GM13976 (cell line): ENCODE measurements at regions not wholly inside any gene's neighbourhood (a gene's known extent, or its start where the extent isn't known, plus 50 kb on each side); places are given as distances from the start of the nearest gene placed in this dataset.

Source experiments
- DNase-seq: peaks from one replicate; pipeline ENCODE4 v3.0.0; 2012; ENCODE audit warnings: low spot score
- in situ Hi-C: fragments of 300-500 bp; cut with MboI; formaldehyde crosslinking; loops from one replicate; pipeline ENCODE4 v1.12.0; 2022; ENCODE audit warnings: low sequenced_read_pairs, mixed read lengths, inconsistent platforms; ENCODE audit not compliant: unreplicated experiment
- TF ChIP-seq, protein P1 (sequence below): IDR thresholded peaks from 2 replicates; pipeline ENCODE4 v1.5.1; 2012; ENCODE audit warnings: borderline replicate concordance, mild to moderate bottlenecking; ENCODE audit not compliant: insufficient read depth; ENCODE audit errors: extremely low read depth, missing control alignments, control extremely low read depth

DNA sequence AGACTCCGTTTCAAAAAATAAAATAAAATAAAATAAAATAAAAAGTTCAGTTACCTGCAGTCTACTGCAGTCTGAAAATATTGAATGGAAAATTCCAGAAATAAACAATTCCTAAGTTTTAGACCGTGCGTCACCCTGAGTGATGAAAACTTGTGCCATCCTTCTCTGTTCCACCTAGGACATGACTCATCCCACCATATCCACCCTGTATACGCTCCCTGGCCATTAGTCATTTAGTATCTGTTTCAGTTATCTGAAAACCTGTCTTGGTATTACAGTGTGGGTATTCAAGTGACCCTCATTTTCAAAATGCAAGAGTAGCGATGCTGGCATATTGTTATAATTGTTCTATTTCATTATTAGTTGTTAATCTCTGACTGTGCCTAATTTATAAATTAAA, 51.8 kb upstream of the TEX48 start:
- no peak for DNase-seq
- TF ChIP-seq, protein P1, sequence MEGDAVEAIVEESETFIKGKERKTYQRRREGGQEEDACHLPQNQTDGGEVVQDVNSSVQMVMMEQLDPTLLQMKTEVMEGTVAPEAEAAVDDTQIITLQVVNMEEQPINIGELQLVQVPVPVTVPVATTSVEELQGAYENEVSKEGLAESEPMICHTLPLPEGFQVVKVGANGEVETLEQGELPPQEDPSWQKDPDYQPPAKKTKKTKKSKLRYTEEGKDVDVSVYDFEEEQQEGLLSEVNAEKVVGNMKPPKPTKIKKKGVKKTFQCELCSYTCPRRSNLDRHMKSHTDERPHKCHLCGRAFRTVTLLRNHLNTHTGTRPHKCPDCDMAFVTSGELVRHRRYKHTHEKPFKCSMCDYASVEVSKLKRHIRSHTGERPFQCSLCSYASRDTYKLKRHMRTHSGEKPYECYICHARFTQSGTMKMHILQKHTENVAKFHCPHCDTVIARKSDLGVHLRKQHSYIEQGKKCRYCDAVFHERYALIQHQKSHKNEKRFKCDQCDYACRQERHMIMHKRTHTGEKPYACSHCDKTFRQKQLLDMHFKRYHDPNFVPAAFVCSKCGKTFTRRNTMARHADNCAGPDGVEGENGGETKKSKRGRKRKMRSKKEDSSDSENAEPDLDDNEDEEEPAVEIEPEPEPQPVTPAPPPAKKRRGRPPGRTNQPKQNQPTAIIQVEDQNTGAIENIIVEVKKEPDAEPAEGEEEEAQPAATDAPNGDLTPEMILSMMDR = no peak
- in situ Hi-C loops = loop anchor here (10.0 kb wide), 1 partner anchor 49 kb away; the partner anchor contains the start of gene TEX48

DNA sequence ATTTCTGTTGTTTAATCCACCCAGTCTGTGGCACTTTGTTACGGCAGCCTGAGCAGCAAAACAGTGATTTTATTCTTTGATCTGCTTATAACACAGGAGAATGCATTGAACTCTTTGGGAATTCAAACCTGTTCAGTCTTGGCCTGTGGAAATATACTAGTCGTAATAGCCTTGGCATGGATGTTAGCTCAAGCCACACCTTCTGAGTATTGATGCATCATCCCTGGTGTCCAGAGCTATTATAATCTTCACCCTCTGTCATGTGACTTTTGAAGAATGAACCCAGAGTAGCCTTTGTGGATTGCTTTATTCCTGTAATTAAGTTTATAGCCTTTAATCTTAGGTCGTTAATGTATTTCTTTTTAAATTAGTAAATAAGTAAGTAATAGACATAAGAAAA, 50.8 kb upstream of the TEX48 start:
- TF ChIP-seq, protein P1 = no peak
- no peak for DNase-seq
- in situ Hi-C loops = loop anchor here (10.0 kb wide), 1 partner anchor 48 kb away; the partner anchor contains the start of gene TEX48
